ENCODE measurements at regions not wholly inside any gene's neighbourhood (a gene's known extent, or its start where the extent isn't known, plus 50 kb on each side); places are given as distances from the start of the nearest gene placed in this dataset.

DNA sequence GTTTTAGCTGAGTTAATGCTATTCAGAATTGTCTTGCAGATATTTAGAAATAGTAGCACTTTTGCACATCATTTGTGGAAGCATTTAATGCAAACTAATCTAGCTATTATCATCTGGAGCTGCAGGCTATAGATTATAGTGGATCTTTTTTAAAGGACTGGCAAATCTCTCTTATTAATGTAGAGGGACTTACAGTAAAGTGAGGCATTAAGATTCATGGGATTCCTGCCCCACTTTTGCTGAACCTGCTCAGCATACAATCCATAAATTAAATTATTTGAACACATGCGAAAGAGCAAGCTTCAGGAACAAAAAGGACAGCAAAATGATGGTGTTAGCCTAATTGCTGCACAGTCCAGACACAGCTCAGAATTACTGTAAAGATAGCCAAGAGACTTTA lies 477.7 kb downstream of the DCDC2C start:
- no peaks in the 10 kb centered on the region for H3K4me1 ChIP-seq (ENCODE audit: insufficient read depth, poor library complexity, severe bottlenecking)
- TF ChIP-seq, protein P1, sequence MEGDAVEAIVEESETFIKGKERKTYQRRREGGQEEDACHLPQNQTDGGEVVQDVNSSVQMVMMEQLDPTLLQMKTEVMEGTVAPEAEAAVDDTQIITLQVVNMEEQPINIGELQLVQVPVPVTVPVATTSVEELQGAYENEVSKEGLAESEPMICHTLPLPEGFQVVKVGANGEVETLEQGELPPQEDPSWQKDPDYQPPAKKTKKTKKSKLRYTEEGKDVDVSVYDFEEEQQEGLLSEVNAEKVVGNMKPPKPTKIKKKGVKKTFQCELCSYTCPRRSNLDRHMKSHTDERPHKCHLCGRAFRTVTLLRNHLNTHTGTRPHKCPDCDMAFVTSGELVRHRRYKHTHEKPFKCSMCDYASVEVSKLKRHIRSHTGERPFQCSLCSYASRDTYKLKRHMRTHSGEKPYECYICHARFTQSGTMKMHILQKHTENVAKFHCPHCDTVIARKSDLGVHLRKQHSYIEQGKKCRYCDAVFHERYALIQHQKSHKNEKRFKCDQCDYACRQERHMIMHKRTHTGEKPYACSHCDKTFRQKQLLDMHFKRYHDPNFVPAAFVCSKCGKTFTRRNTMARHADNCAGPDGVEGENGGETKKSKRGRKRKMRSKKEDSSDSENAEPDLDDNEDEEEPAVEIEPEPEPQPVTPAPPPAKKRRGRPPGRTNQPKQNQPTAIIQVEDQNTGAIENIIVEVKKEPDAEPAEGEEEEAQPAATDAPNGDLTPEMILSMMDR (IDR thresholded peaks at IDR 0.05; ENCODE audit: poor library complexity, severe bottlenecking) = no peak
- no peak overlapping the region for H3K4me3 ChIP-seq (ENCODE audit: severe bottlenecking)
- no peaks in the 10 kb centered on the region for H3K36me3 ChIP-seq (ENCODE audit: low read depth)
- H3K27me3 ChIP-seq (ENCODE audit: insufficient read depth, poor library complexity, severe bottlenecking) = no peaks in the 10 kb centered on the region
- no peaks in the 10 kb centered on the region for H3K9me3 ChIP-seq (ENCODE audit: severe bottlenecking)
- H3K27ac ChIP-seq (ENCODE audit: poor library complexity, severe bottlenecking) = no peak overlapping the region
- ATAC-seq (ENCODE audit: low read depth) = no peak
- no peak for DNase-seq (ENCODE audit: low spot score)

DNA sequence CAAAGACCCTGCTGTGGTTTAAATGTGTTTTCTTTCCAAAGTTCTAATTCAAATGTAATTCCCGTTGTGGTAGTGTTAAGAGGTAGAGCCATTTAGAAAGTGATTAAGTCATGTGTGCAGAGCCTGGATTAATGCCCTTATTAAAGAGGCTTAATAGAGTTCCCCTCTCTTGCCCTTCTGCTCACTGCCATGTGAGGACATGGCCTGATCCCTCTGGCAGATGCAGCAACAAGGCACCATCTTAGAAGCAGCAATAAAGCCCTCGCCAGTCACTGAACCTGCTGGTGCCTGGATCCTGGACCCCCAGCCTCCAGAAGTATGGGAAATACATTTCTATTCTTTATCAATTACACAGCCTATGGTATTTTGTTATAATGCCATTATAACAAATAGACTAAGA lies 485.2 kb downstream of the DCDC2C start:
- TF ChIP-seq, protein P1 (IDR thresholded peaks at IDR 0.05; ENCODE audit: poor library complexity, severe bottlenecking) = no peak
- no peaks in the 10 kb centered on the region for H3K36me3 ChIP-seq (ENCODE audit: low read depth)
- no peaks in the 10 kb centered on the region for H3K4me1 ChIP-seq (ENCODE audit: insufficient read depth, poor library complexity, severe bottlenecking)
- ATAC-seq (ENCODE audit: low read depth) = no peak
- H3K4me3 ChIP-seq (ENCODE audit: severe bottlenecking) = no peak overlapping the region
- no peaks in the 10 kb centered on the region for H3K27me3 ChIP-seq (ENCODE audit: insufficient read depth, poor library complexity, severe bottlenecking)
- DNase-seq (ENCODE audit: low spot score) = no peak
- H3K27ac ChIP-seq (ENCODE audit: poor library complexity, severe bottlenecking) = no peak overlapping the region
- no peaks in the 10 kb centered on the region for H3K9me3 ChIP-seq (ENCODE audit: severe bottlenecking)

DNA sequence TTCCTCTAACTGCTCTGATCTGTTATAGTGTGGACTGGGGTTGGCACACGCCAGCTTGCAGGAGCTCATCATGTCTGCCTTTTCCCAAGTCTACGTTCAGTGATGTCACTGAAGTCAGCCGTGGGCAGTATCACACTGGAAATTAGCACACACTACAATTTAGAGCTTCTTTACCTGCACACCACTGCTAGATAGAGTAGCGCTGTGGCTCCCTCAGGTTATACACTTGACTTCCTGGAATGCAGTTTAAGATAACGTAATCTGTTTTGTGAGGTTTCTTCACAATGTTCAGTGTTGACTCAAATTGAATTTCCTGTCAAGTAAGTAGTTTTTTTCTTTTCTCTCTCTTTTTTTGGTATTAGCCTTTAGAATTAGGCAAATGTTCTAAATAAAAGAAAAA lies 487.2 kb downstream of the DCDC2C start:
- ATAC-seq (ENCODE audit: low read depth) (no peak), DNase-seq (ENCODE audit: low spot score) (no peak)
- Histone ChIP-seq H3K9me3 (ENCODE audit: severe bottlenecking) (no peaks in the 10 kb centered on the region), H3K36me3 (ENCODE audit: low read depth) (no peaks in the 10 kb centered on the region), H3K27ac (ENCODE audit: poor library complexity, severe bottlenecking) (no peak overlapping the region), H3K4me3 (ENCODE audit: severe bottlenecking) (no peak overlapping the region), H3K27me3 (ENCODE audit: insufficient read depth, poor library complexity, severe bottlenecking) (no peaks in the 10 kb centered on the region), H3K4me1 (ENCODE audit: insufficient read depth, poor library complexity, severe bottlenecking) (no peaks in the 10 kb centered on the region)
- TF ChIP-seq, protein P1 (IDR thresholded peaks at IDR 0.05; ENCODE audit: poor library complexity, severe bottlenecking) = no peak

DNA sequence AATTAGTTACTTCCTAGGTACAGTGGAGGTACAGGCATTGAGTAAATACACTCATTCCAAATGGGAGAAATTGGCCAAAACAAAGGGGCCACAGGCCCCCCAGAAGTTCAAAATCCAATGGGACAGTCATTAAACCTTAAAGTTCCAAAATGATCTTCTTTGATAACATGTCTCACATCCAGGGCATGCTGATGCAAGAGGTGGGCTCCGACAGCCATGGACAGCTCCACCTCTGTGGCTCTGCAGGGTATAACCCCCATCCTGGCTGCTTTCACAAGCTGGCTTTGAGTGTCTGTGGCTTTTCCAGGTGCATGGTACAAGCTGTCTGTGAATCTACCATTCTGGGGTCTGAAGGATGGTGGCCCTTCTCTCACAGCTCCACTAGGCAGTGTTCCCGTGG lies 488.7 kb downstream of the DCDC2C start:
- ATAC-seq (ENCODE audit: low read depth) (no peak), DNase-seq (ENCODE audit: low spot score) (no peak)
- TF ChIP-seq, protein P1 (IDR thresholded peaks at IDR 0.05; ENCODE audit: poor library complexity, severe bottlenecking) = no peak
- H3K4me3 ChIP-seq (ENCODE audit: severe bottlenecking) = no peak overlapping the region
- no peaks in the 10 kb centered on the region for H3K4me1 ChIP-seq (ENCODE audit: insufficient read depth, poor library complexity, severe bottlenecking)
- H3K9me3 ChIP-seq (ENCODE audit: severe bottlenecking) = no peaks in the 10 kb centered on the region
- no peaks in the 10 kb centered on the region for H3K27me3 ChIP-seq (ENCODE audit: insufficient read depth, poor library complexity, severe bottlenecking)
- H3K27ac ChIP-seq (ENCODE audit: poor library complexity, severe bottlenecking) = no peak overlapping the region
- H3K36me3 ChIP-seq (ENCODE audit: low read depth) = no peaks in the 10 kb centered on the region

DNA sequence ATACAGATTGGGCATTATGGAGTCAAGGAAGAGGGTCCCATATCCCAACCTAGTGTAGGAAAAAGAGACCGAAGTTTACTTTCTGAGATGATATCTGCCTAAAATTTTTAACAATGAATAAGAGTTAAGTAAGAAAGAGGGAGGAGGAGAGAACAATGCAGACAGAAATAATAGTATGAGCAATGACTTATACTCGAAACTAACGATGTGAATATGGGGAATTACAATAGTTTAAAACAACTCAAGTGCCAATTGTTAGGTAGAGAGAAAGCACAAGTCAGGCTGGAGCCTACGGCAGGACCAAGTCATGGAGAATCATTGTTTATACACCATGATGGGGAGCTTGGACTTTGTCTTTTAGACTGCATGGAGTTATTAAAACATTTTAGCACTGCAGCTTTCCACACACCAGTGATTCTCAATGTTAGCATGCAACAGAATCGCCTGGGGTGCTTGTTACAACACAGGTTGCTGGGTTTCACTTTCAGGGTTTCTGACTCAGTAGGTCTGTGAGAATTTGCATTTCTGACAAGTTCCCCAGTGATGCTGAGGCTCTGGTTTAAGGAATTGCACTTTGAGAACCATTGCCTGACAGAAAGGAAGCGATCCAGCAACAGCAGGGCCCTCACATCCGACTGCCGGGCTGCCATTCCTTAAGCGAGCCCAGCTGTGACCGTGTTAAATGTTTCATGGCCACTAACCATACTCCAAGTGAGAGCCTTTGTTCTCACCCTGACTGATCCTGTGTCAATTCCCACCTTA lies 511.2 kb downstream of the DCDC2C start:
- Histone ChIP-seq H3K9me3 (ENCODE audit: severe bottlenecking) (peaks cover 3% of the 10 kb centered on the region), H3K4me3 (ENCODE audit: severe bottlenecking) (no peak overlapping the region), H3K27ac (ENCODE audit: poor library complexity, severe bottlenecking) (no peak overlapping the region), H3K4me1 (ENCODE audit: insufficient read depth, poor library complexity, severe bottlenecking) (no peaks in the 10 kb centered on the region), H3K27me3 (ENCODE audit: insufficient read depth, poor library complexity, severe bottlenecking) (no peaks in the 10 kb centered on the region), H3K36me3 (ENCODE audit: low read depth) (no peaks in the 10 kb centered on the region)
- DNase-seq (ENCODE audit: low spot score) (no peak), ATAC-seq (ENCODE audit: low read depth) (no peak)
- TF ChIP-seq, protein P1 (IDR thresholded peaks at IDR 0.05; ENCODE audit: poor library complexity, severe bottlenecking) = no peak
